ENCODE measurements at regions not wholly inside any gene's neighbourhood (a gene's known extent, or its start where the extent isn't known, plus 50 kb on each side); places are given as distances from the start of the nearest gene placed in this dataset.
"Not testable (repeated sequence)": the region's sequence is repeated elsewhere in the genome, so short reads cannot be mapped to it uniquely, and the experiment has no call there.

GRCh38 chr22:49519117-49519737, 308.4 kb downstream of the BRD1 start:
- DNase-seq: no peak

- DNase-seq: no peak
Measured at GRCh38 chr22:49518436-49518970, 309.2 kb downstream of the BRD1 start.

GRCh38 chr22:49517667-49518185, 309.9 kb downstream of the BRD1 start:
- no peak for DNase-seq

- no peak for DNase-seq
Measured at GRCh38 chr22:49517211-49517610, 310.5 kb downstream of the BRD1 start.

- no peak for DNase-seq
Measured at GRCh38 chr22:49515475-49515874, 312.2 kb downstream of the BRD1 start.

- no peak for DNase-seq
Measured at GRCh38 chr22:49514641-49515040, 313.0 kb downstream of the BRD1 start.

- no peak for DNase-seq
Measured at GRCh38 chr22:49514211-49514610, 313.5 kb downstream of the BRD1 start.

GRCh38 chr22:49513358-49513851, 314.3 kb downstream of the BRD1 start:
- DNase-seq: no peak

GRCh38 chr22:49512487-49513165, 315.0 kb downstream of the BRD1 start:
- DNase-seq: no peak

GRCh38 chr22:49511393-49512189, 316.1 kb downstream of the BRD1 start:
- DNase-seq: not testable (repeated sequence)

- no peak for DNase-seq
Measured at GRCh38 chr22:49510718-49511117, 317.0 kb downstream of the BRD1 start.

- DNase-seq: no peak
Measured at GRCh38 chr22:49509016-49509415, 318.7 kb downstream of the BRD1 start.

GRCh38 chr22:49508561-49508960, 319.1 kb downstream of the BRD1 start:
- DNase-seq: no peak

GRCh38 chr22:49507607-49508292, 319.9 kb downstream of the BRD1 start:
- no peak for DNase-seq

GRCh38 chr22:49506010-49506400, 321.7 kb downstream of the BRD1 start:
- no peak for DNase-seq

GRCh38 chr22:49505337-49506009, 322.2 kb downstream of the BRD1 start:
- DNase-seq: no peak

- no peak for DNase-seq
Measured at GRCh38 chr22:49503896-49504521, 323.7 kb downstream of the BRD1 start.

GRCh38 chr22:49503321-49503720, 324.4 kb downstream of the BRD1 start:
- no peak for DNase-seq

- DNase-seq: no peak
Measured at GRCh38 chr22:49502126-49502826, 325.4 kb downstream of the BRD1 start.

GRCh38 chr22:49500942-49501395, 326.7 kb downstream of the BRD1 start:
- DNase-seq: no peak

GRCh38 chr22:49500076-49500460, 327.6 kb downstream of the BRD1 start:
- no peak for DNase-seq
